Endothelial cell of hepatic sinusoid (primary cell): ENCODE measurements at regions not wholly inside any gene's neighbourhood (a gene's known extent, or its start where the extent isn't known, plus 50 kb on each side); places are given as distances from the start of the nearest gene placed in this dataset.

Source experiments
- in situ Hi-C: cut with HindIII; loops from 2 replicates; pipeline ENCODE4 v1.10.0; 2017; ENCODE audit warnings: low sequenced_read_pairs

GRCh38 chr5:74408150-74409043 is 232.1 kb downstream of the ENC1 start:
- in situ Hi-C loops = no loop called here

- in situ Hi-C loops = no loop called here
Observed at GRCh38 chr5:74407701-74408100, 232.8 kb downstream of the ENC1 start.

- in situ Hi-C loops = no loop called here
Observed at GRCh38 chr5:74406844-74407243, 233.7 kb downstream of the ENC1 start.

- in situ Hi-C loops = no loop called here
Observed at GRCh38 chr5:74405593-74405992, 234.9 kb downstream of the ENC1 start.

- in situ Hi-C loops = no loop called here
Observed at GRCh38 chr5:74404574-74405508, 235.7 kb downstream of the ENC1 start.

GRCh38 chr5:74403771-74404170 is 236.8 kb downstream of the ENC1 start:
- in situ Hi-C loops = no loop called here

- in situ Hi-C loops = no loop called here
Observed at GRCh38 chr5:74402553-74402952, 238.0 kb downstream of the ENC1 start.

GRCh38 chr5:74401946-74402320 is 238.6 kb downstream of the ENC1 start:
- in situ Hi-C loops = no loop called here

GRCh38 chr5:74401281-74401945 is 239.1 kb downstream of the ENC1 start:
- in situ Hi-C loops = no loop called here

- in situ Hi-C loops = no loop called here
Observed at GRCh38 chr5:74400067-74400466, 240.5 kb downstream of the ENC1 start.

- in situ Hi-C loops = no loop called here
Observed at GRCh38 chr5:74396913-74397622, 243.5 kb downstream of the ENC1 start.

- in situ Hi-C loops = no loop called here
Observed at GRCh38 chr5:74394916-74395880, 245.3 kb downstream of the ENC1 start.

GRCh38 chr5:74394528-74394915 is 246.0 kb downstream of the ENC1 start:
- in situ Hi-C loops = no loop called here

- in situ Hi-C loops = no loop called here
Observed at GRCh38 chr5:74393943-74394342, 246.6 kb downstream of the ENC1 start.

- in situ Hi-C loops = no loop called here
Observed at GRCh38 chr5:74392711-74393351, 247.7 kb downstream of the ENC1 start.

GRCh38 chr5:74391410-74391809 is 249.1 kb downstream of the ENC1 start:
- in situ Hi-C loops = no loop called here

GRCh38 chr5:74390822-74391221 is 249.7 kb downstream of the ENC1 start:
- in situ Hi-C loops = no loop called here

- in situ Hi-C loops = no loop called here
Observed at GRCh38 chr5:74390306-74390637, 250.3 kb downstream of the ENC1 start.
